ENCODE measurements at regions not wholly inside any gene's neighbourhood (a gene's known extent, or its start where the extent isn't known, plus 50 kb on each side); places are given as distances from the start of the nearest gene placed in this dataset.
"Not testable (repeated sequence)": the region's sequence is repeated elsewhere in the genome, so short reads cannot be mapped to it uniquely, and the experiment has no call there.

- Histone ChIP-seq H3K27ac (ENCODE audit: low read length, poor library complexity, severe bottlenecking) (no peak overlapping the region), H3K23ac (ENCODE audit: low read length in 2 of 2) (no peak overlapping the region), H2BK12ac (ENCODE audit: low read length in 2 of 2) (no peak overlapping the region), H2AFZ (ENCODE audit: low read depth, low read length) (no peak overlapping the region), H3K18ac (ENCODE audit: low read depth in 1 of 2, low read length in 2 of 2) (no peak overlapping the region), H4K91ac (ENCODE audit: low read length) (no peak overlapping the region), H3K9me3 (ENCODE audit: control insufficient read depth, low read length) (peaks cover 22% of the 10 kb centered on the region), H3K14ac (ENCODE audit: low read length in 2 of 2) (no peak overlapping the region), H3K4me1 (ENCODE audit: control insufficient read depth, insufficient read depth, low read depth, low read length) (no peaks in the 10 kb centered on the region), H3K36me3 (ENCODE audit: control insufficient read depth in 1 of 2, insufficient read depth in 2 of 2, low read depth in 1 of 2, low read length in 2 of 2) (no peaks in the 10 kb centered on the region), H3K4me3 (ENCODE audit: insufficient read depth in 1 of 2, low read depth in 1 of 2, low read length in 2 of 2) (no peak overlapping the region), H2BK15ac (ENCODE audit: low read depth, poor library complexity, severe bottlenecking) (no peak overlapping the region), H3K4ac (ENCODE audit: low read depth in 1 of 2, low read length in 2 of 2) (no peak overlapping the region), H3K27me3 (ENCODE audit: control insufficient read depth in 1 of 2, insufficient read depth in 1 of 2, low read length in 2 of 2) (no peaks in the 10 kb centered on the region), H2BK120ac (ENCODE audit: low read depth, low read length) (no peak overlapping the region), H3K4me2 (ENCODE audit: low read length, poor library complexity, severe bottlenecking) (no peak overlapping the region), H2BK5ac (ENCODE audit: low read depth, low read length, poor library complexity, severe bottlenecking) (no peak overlapping the region), H3K79me1 (replicated peaks; ENCODE audit: low read length, poor library complexity, severe bottlenecking) (no peaks in the 10 kb centered on the region), H2AK5ac (ENCODE audit: low read length, severe bottlenecking) (no peak overlapping the region), H4K8ac (ENCODE audit: low read length) (no peak overlapping the region), H3K9ac (ENCODE audit: low read length) (no peak overlapping the region)
- WGBS: 100% methylated on average over 3 of the region's 3 CpGs
- no peak for DNase-seq
These were observed 320.2 kb downstream of the PTPRC start for GRCh38 chr1:198959032-198959431.

- no peaks in the 10 kb centered on the region for H3K27me3 ChIP-seq (ENCODE audit: control insufficient read depth in 1 of 2, insufficient read depth in 1 of 2, low read length in 2 of 2)
- no peak overlapping the region for H3K18ac ChIP-seq (ENCODE audit: low read depth in 1 of 2, low read length in 2 of 2)
- no peak overlapping the region for H2BK120ac ChIP-seq (ENCODE audit: low read depth, low read length)
- no peaks in the 10 kb centered on the region for H3K79me1 ChIP-seq (replicated peaks; ENCODE audit: low read length, poor library complexity, severe bottlenecking)
- no peak overlapping the region for H3K14ac ChIP-seq (ENCODE audit: low read length in 2 of 2)
- no peak overlapping the region for H2BK15ac ChIP-seq (ENCODE audit: low read depth, poor library complexity, severe bottlenecking)
- H3K9me3 ChIP-seq (ENCODE audit: control insufficient read depth, low read length): peaks cover 16% of the 10 kb centered on the region
- no peak overlapping the region for H2AFZ ChIP-seq (ENCODE audit: low read depth, low read length)
- 94% methylated on average over 1 of the region's 2 CpGs for WGBS
- no peak overlapping the region for H3K9ac ChIP-seq (ENCODE audit: low read length)
- H3K4me2 ChIP-seq (ENCODE audit: low read length, poor library complexity, severe bottlenecking): no peak overlapping the region
- H3K4ac ChIP-seq (ENCODE audit: low read depth in 1 of 2, low read length in 2 of 2): no peak overlapping the region
- H4K91ac ChIP-seq (ENCODE audit: low read length): no peak overlapping the region
- H2AK5ac ChIP-seq (ENCODE audit: low read length, severe bottlenecking): no peak overlapping the region
- no peak overlapping the region for H3K27ac ChIP-seq (ENCODE audit: low read length, poor library complexity, severe bottlenecking)
- no peaks in the 10 kb centered on the region for H3K4me1 ChIP-seq (ENCODE audit: control insufficient read depth, insufficient read depth, low read depth, low read length)
- no peak overlapping the region for H3K23ac ChIP-seq (ENCODE audit: low read length in 2 of 2)
- H3K36me3 ChIP-seq (ENCODE audit: control insufficient read depth in 1 of 2, insufficient read depth in 2 of 2, low read depth in 1 of 2, low read length in 2 of 2): no peaks in the 10 kb centered on the region
- H4K8ac ChIP-seq (ENCODE audit: low read length): no peak overlapping the region
- H2BK5ac ChIP-seq (ENCODE audit: low read depth, low read length, poor library complexity, severe bottlenecking): no peak overlapping the region
- H3K4me3 ChIP-seq (ENCODE audit: insufficient read depth in 1 of 2, low read depth in 1 of 2, low read length in 2 of 2): no peak overlapping the region
- no peak overlapping the region for H2BK12ac ChIP-seq (ENCODE audit: low read length in 2 of 2)
- DNase-seq: no peak
These were observed 320.8 kb downstream of the PTPRC start for GRCh38 chr1:198959676-198960075.

GRCh38 chr1:198963796-198964195 is 325.0 kb downstream of the PTPRC start:
- not testable (repeated sequence) for H3K79me1 ChIP-seq (replicated peaks; ENCODE audit: low read length, poor library complexity, severe bottlenecking); H2BK5ac ChIP-seq (ENCODE audit: low read depth, low read length, poor library complexity, severe bottlenecking); H4K8ac ChIP-seq (ENCODE audit: low read length); H2BK15ac ChIP-seq (ENCODE audit: low read depth, poor library complexity, severe bottlenecking); H3K9ac ChIP-seq (ENCODE audit: low read length); H3K27ac ChIP-seq (ENCODE audit: low read length, poor library complexity, severe bottlenecking); DNase-seq; H3K18ac ChIP-seq (ENCODE audit: low read depth in 1 of 2, low read length in 2 of 2); H3K23ac ChIP-seq (ENCODE audit: low read length in 2 of 2); H3K36me3 ChIP-seq (ENCODE audit: control insufficient read depth in 1 of 2, insufficient read depth in 2 of 2, low read depth in 1 of 2, low read length in 2 of 2); H2BK12ac ChIP-seq (ENCODE audit: low read length in 2 of 2); H2AK5ac ChIP-seq (ENCODE audit: low read length, severe bottlenecking); H2BK120ac ChIP-seq (ENCODE audit: low read depth, low read length); H2AFZ ChIP-seq (ENCODE audit: low read depth, low read length); H3K4ac ChIP-seq (ENCODE audit: low read depth in 1 of 2, low read length in 2 of 2); H3K4me1 ChIP-seq (ENCODE audit: control insufficient read depth, insufficient read depth, low read depth, low read length); H3K4me3 ChIP-seq (ENCODE audit: insufficient read depth in 1 of 2, low read depth in 1 of 2, low read length in 2 of 2); H3K27me3 ChIP-seq (ENCODE audit: control insufficient read depth in 1 of 2, insufficient read depth in 1 of 2, low read length in 2 of 2); H3K9me3 ChIP-seq (ENCODE audit: control insufficient read depth, low read length); H4K91ac ChIP-seq (ENCODE audit: low read length); H3K4me2 ChIP-seq (ENCODE audit: low read length, poor library complexity, severe bottlenecking); H3K14ac ChIP-seq (ENCODE audit: low read length in 2 of 2)

DNA sequence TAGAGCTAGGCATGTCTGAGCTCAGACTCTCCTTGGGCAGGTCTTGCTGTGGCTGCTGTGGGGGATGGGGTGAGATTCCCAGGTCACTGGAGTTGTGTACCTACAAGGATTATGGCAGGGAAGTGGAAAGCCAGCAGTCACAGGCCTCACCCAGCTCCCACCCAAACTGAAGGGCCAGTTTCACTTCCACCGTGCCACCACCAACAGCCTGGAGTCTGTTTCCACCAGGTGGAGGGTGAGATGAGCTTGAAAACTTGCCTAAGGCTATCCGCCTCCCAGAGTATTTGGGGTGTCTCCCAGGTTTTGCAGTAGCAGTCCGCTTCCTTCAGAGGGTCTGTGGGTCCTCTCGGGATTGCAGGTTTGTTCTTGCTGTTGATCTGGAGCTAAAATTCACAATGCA is 327.7 kb downstream of the PTPRC start:
- Histone ChIP-seq H3K27ac (ENCODE audit: low read length, poor library complexity, severe bottlenecking) (no peak overlapping the region), H4K8ac (ENCODE audit: low read length) (no peak overlapping the region), H4K91ac (ENCODE audit: low read length) (no peak overlapping the region), H3K9me3 (ENCODE audit: control insufficient read depth, low read length) (peaks cover 3% of the 10 kb centered on the region), H3K4me3 (ENCODE audit: insufficient read depth in 1 of 2, low read depth in 1 of 2, low read length in 2 of 2) (no peak overlapping the region), H3K4me1 (ENCODE audit: control insufficient read depth, insufficient read depth, low read depth, low read length) (no peaks in the 10 kb centered on the region), H2BK12ac (ENCODE audit: low read length in 2 of 2) (no peak overlapping the region), H3K36me3 (ENCODE audit: control insufficient read depth in 1 of 2, insufficient read depth in 2 of 2, low read depth in 1 of 2, low read length in 2 of 2) (no peaks in the 10 kb centered on the region), H3K9ac (ENCODE audit: low read length) (no peak overlapping the region), H2BK120ac (ENCODE audit: low read depth, low read length) (no peak overlapping the region), H2BK5ac (ENCODE audit: low read depth, low read length, poor library complexity, severe bottlenecking) (no peak overlapping the region), H3K14ac (ENCODE audit: low read length in 2 of 2) (no peak overlapping the region), H3K4me2 (ENCODE audit: low read length, poor library complexity, severe bottlenecking) (no peak overlapping the region), H3K27me3 (ENCODE audit: control insufficient read depth in 1 of 2, insufficient read depth in 1 of 2, low read length in 2 of 2) (no peaks in the 10 kb centered on the region), H2AK5ac (ENCODE audit: low read length, severe bottlenecking) (no peak overlapping the region), H3K23ac (ENCODE audit: low read length in 2 of 2) (no peak overlapping the region), H3K18ac (ENCODE audit: low read depth in 1 of 2, low read length in 2 of 2) (no peak overlapping the region), H3K4ac (ENCODE audit: low read depth in 1 of 2, low read length in 2 of 2) (no peak overlapping the region), H3K79me1 (replicated peaks; ENCODE audit: low read length, poor library complexity, severe bottlenecking) (no peaks in the 10 kb centered on the region), H2BK15ac (ENCODE audit: low read depth, poor library complexity, severe bottlenecking) (no peak overlapping the region), H2AFZ (ENCODE audit: low read depth, low read length) (no peak overlapping the region)
- DNase-seq: no peak
- whole genome bisulfite sequencing: 98% methylated on average over 4 of the region's 4 CpGs

Data from mesenchymal stem cell (in vitro differentiated cells and primary cell).